Transverse colon (tissue), 4 donors: ENCODE measurements at regions not wholly inside any gene's neighbourhood (a gene's known extent, or its start where the extent isn't known, plus 50 kb on each side); places are given as distances from the start of the nearest gene placed in this dataset.

Experiments
- DNase-seq: peaks from one replicate; pipeline ENCODE4 v3.0.0-alpha.2; 2019
- H3K27ac ChIP-seq, 4 donors: fragments of 200-600 bp; sonication (generic); 2 replicates each; pipeline ENCODE4 v1.5.1; 2016 to 2018; ENCODE audit warnings: inconsistent platforms in 4 of 4
- H3K27me3 ChIP-seq: fragments of 200-600 bp; sonication (generic); 2 replicates; pipeline ENCODE4 v1.5.1; 2017; ENCODE audit warnings: inconsistent platforms
- H3K36me3 ChIP-seq, 4 donors: fragments of 200-600 bp; sonication (generic); 2 replicates each; pipeline ENCODE4 v1.5.1; 2017 to 2019; ENCODE audit warnings: inconsistent platforms in 4 of 4
- H3K4me1 ChIP-seq, 4 donors: fragments of 200-600 bp; sonication (generic); 2 replicates each; pipeline ENCODE4 v1.5.1; 2017 to 2020; ENCODE audit warnings: inconsistent platforms in 4 of 4
- H3K4me3 ChIP-seq, 4 donors: fragments of 200-600 bp; sonication (generic); 1 replicate in 1 of 4; 2 replicates in 3 of 4; pipeline versions ENCODE4 v1.5.1 to v1.6.1; 2017 to 2019; ENCODE audit warnings: inconsistent platforms in 4 of 4
- H3K9me3 ChIP-seq, 2 donors: fragments of 200-600 bp; sonication (generic); 2 replicates each; pipeline ENCODE4 v1.5.1; 2017 to 2019; ENCODE audit warnings: inconsistent platforms in 2 of 2
- EP300 ChIP-seq: sonication (generic); formaldehyde crosslinking; IDR thresholded peaks from one replicate; pipeline ENCODE4 v1.6.1; 2017; ENCODE audit warnings: antibody characterized with exemption, low read depth
- POLR2A ChIP-seq: fragments of 450-650 bp; IDR thresholded peaks from one replicate; pipeline ENCODE4 v1.6.1; 2016; ENCODE audit warnings: antibody characterized with exemption, mild to moderate bottlenecking, moderate library complexity
- POLR2AphosphoS5 ChIP-seq, 3 donors: sonication (generic); formaldehyde crosslinking; IDR thresholded peaks; one replicate each; pipeline ENCODE4 v1.6.1; 2016; ENCODE audit warnings: antibody characterized with exemption in 3 of 3
- WGBS, 2 donors: methylation state at CpG; one replicate each; pipeline ENCODE4 v1.1.5; 2018; ENCODE audit warnings: low coverage in 1 of 2; 5-methylcytosine and 5-hydroxymethylcytosine counted together
- in situ Hi-C, 4 donors: fragments of 200-750 bp; cut with MboI; loops; one replicate each; pipeline versions ENCODE4 v1.15.0 to v1.15.1; 2017; ENCODE audit warnings: low sequenced_read_pairs in 3 of 4, low pct_ligation_motif_present in 1 of 4, low pct_unique_long_range_greater_than_20kb in 1 of 4
- intact Hi-C: fragments of 100-400 bp; cut with DNase I; formaldehyde crosslinking; loops from one replicate; pipeline ENCODE4 v1.15.1; 2023; ENCODE audit warnings: low total_unique reads
- TF ChIP-seq, protein P1 (sequence below), 5 experiments: fragments of 200-600 bp in 3 of 5; fragments of 450-650 bp in 2 of 5; sonication (generic) in 3 of 5; IDR thresholded peaks; 1 replicate in 2 of 5; 2 replicates in 3 of 5; pipeline ENCODE4 v1.5.1; 2016 to 2017; ENCODE audit warnings: antibody characterized with exemption in 5 of 5, inconsistent platforms in 3 of 5, mild to moderate bottlenecking in 2 of 5, moderate library complexity in 1 of 5

DNA sequence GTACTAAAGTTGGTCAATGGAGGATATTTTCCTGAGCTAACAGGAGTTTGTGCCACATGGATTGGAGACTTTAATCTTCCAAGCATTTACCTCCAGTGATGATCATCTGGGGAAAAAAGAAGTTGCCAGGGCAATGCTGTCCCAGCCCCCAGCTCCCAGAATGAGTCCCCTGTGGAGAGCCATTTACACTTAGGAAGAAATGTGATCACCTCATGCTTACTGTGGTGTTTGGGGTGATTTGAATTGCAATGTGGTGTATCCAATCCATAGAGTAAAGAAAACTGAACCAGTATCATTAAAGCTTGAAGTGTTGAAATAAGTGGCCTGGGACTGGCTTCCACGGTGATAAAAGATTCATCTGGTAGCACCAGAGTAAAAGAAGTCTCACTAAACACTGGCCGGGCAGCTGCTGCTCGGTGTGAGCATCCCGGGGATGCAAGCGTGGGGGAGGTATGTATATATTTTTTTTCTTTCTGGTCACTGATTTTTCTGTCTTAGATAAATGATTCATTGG lies 117.2 kb upstream of the NTM start:
- TF ChIP-seq, protein P1, sequence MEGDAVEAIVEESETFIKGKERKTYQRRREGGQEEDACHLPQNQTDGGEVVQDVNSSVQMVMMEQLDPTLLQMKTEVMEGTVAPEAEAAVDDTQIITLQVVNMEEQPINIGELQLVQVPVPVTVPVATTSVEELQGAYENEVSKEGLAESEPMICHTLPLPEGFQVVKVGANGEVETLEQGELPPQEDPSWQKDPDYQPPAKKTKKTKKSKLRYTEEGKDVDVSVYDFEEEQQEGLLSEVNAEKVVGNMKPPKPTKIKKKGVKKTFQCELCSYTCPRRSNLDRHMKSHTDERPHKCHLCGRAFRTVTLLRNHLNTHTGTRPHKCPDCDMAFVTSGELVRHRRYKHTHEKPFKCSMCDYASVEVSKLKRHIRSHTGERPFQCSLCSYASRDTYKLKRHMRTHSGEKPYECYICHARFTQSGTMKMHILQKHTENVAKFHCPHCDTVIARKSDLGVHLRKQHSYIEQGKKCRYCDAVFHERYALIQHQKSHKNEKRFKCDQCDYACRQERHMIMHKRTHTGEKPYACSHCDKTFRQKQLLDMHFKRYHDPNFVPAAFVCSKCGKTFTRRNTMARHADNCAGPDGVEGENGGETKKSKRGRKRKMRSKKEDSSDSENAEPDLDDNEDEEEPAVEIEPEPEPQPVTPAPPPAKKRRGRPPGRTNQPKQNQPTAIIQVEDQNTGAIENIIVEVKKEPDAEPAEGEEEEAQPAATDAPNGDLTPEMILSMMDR (IDR thresholded peaks at IDR 0.05) = no peak
- TF ChIP-seq POLR2AphosphoS5 (IDR thresholded peaks at IDR 0.05) (no peak), POLR2A (no peak), EP300 (no peak)
- Histone ChIP-seq H3K4me3 (no peak overlapping the region), H3K9me3 (no peaks in the 10 kb centered on the region), H3K4me1 (peaks cover 0 to 3% (median 0%) of the 10 kb centered on the region in 4 donors), H3K27ac (no peak overlapping the region), H3K27me3 (no peaks in the 10 kb centered on the region), H3K36me3 (no peaks in the 10 kb centered on the region)
- DNase-seq = no peak
- intact Hi-C loops (no loop called here), in situ Hi-C loops (no loop called here)
- 17 to 31% methylated on average over 1 to 5 of the region's 5 CpGs for WGBS, 2 donors

DNA sequence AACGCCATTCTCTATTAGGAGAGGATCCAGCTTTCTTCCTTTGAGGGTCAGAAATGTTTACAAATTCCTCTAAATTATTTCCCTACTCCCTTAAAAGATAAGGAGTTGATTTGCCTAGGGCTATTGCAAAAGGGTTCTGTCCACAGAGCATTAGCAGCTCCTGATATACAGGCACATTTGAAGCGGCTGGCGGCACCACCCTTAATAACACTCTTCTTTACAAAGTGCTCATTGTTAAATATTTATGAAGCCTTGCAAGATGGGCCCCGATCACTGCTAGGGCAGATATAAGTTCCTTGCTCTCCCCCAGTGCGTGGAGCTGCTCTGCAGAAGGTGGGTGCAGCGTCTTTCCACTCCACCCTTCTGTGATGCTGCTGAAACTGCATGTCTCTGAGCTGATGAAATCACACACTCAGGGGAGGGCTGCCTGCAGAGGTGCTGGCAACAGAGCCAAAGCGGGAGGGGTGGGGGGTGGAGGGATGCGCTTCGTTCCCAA lies 116.7 kb upstream of the NTM start:
- 24 to 55% methylated on average over 2 to 9 of the region's 9 CpGs for WGBS, 2 donors
- peaks cover 0 to 3% (median 0%) of the 10 kb centered on the region in 4 donors for H3K4me1 ChIP-seq
- no peak overlapping the region for H3K4me3 ChIP-seq
- no peak overlapping the region for H3K27ac ChIP-seq
- intact Hi-C loops = no loop called here
- in situ Hi-C loops = no loop called here
- H3K27me3 ChIP-seq = no peaks in the 10 kb centered on the region
- no peak for DNase-seq
- no peaks in the 10 kb centered on the region for H3K36me3 ChIP-seq
- no peak for TF ChIP-seq EP300
- TF ChIP-seq, protein P1 (IDR thresholded peaks at IDR 0.05) = no peak
- TF ChIP-seq POLR2A = no peak
- TF ChIP-seq POLR2AphosphoS5 (IDR thresholded peaks at IDR 0.05) = no peak
- no peaks in the 10 kb centered on the region for H3K9me3 ChIP-seq

GRCh38 chr11:131254254-131254653 lies 116.2 kb upstream of the NTM start:
- WGBS, 2 donors = 20 to 68% methylated on average over 1 to 7 of the region's 7 CpGs
- TF ChIP-seq EP300 (no peak), POLR2A (no peak), POLR2AphosphoS5 (IDR thresholded peaks at IDR 0.05) (no peak)
- TF ChIP-seq, protein P1 (IDR thresholded peaks at IDR 0.05) = no peak
- no peak for DNase-seq
- no peaks in the 10 kb centered on the region for H3K27me3 ChIP-seq
- in situ Hi-C loops (no loop called here), intact Hi-C loops (no loop called here)
- H3K4me1 ChIP-seq = peaks cover 0 to 3% (median 0%) of the 10 kb centered on the region in 4 donors
- no peak overlapping the region for H3K4me3 ChIP-seq
- H3K9me3 ChIP-seq = no peaks in the 10 kb centered on the region
- no peak overlapping the region for H3K27ac ChIP-seq
- no peaks in the 10 kb centered on the region for H3K36me3 ChIP-seq

- H3K27ac ChIP-seq = no peak overlapping the region
- H3K4me1 ChIP-seq = no peaks in the 10 kb centered on the region
- WGBS, 2 donors = 59 to 63% methylated on average over 5 of the region's 5 CpGs
- no peak for DNase-seq
- H3K9me3 ChIP-seq = no peaks in the 10 kb centered on the region
- H3K36me3 ChIP-seq = no peaks in the 10 kb centered on the region
- no peaks in the 10 kb centered on the region for H3K27me3 ChIP-seq
- in situ Hi-C loops (no loop called here), intact Hi-C loops (no loop called here)
- H3K4me3 ChIP-seq = no peak overlapping the region
- TF ChIP-seq POLR2A = no peak
- TF ChIP-seq, protein P1 (IDR thresholded peaks at IDR 0.05) = no peak
- TF ChIP-seq EP300 = no peak
- TF ChIP-seq POLR2AphosphoS5 (IDR thresholded peaks at IDR 0.05) = no peak
These were observed 96.2 kb upstream of the NTM start for GRCh38 chr11:131274233-131274632.
